PFSK-1 (cell line): ENCODE measurements at regions not wholly inside any gene's neighbourhood (a gene's known extent, or its start where the extent isn't known, plus 50 kb on each side); places are given as distances from the start of the nearest gene placed in this dataset.

ENCODE experiments used
- FOXP2 ChIP-seq: optimal IDR thresholded peaks from 2 replicates; pipeline ENCODE3; 2011; ENCODE audit warnings: borderline replicate concordance, control low read depth, inconsistent platforms; ENCODE audit not compliant: insufficient read depth; ENCODE audit errors: extremely low read length, extremely low read depth
- POLR2AphosphoS5 ChIP-seq: IDR thresholded peaks from 2 replicates; pipeline ENCODE4 v1.6.1; 2012; ENCODE audit warnings: low read depth, mild to moderate bottlenecking, control low read depth, low read length, moderate library complexity
- REST ChIP-seq, 2 experiments: IDR thresholded peaks; 2 replicates each; pipeline versions ENCODE4 v1.6.1 to v1.8.0; 2011 to 2012; ENCODE audit warnings: low read depth in 2 of 2, low read length in 2 of 2, control low read depth in 1 of 2, inconsistent platforms in 1 of 2, mild to moderate bottlenecking in 1 of 2, moderate library complexity in 1 of 2; ENCODE audit not compliant: insufficient read depth in 1 of 2
- SIN3A ChIP-seq: IDR thresholded peaks from 2 replicates; pipeline ENCODE4 v1.6.1; 2012; ENCODE audit warnings: mild to moderate bottlenecking, low read length, moderate library complexity, borderline replicate concordance; ENCODE audit not compliant: insufficient read depth
- TAF1 ChIP-seq: IDR thresholded peaks from 2 replicates; pipeline ENCODE4 v1.6.1; 2012; ENCODE audit warnings: low read length, control low read depth, borderline replicate concordance; ENCODE audit not compliant: insufficient read depth

GRCh38 chr17:14693382-14693781, 392.5 kb downstream of the HS3ST3B1 start:
- TF ChIP-seq TAF1 (no peak), SIN3A (no peak), FOXP2 (no peak), REST (IDR thresholded peaks at IDR 0.05; ENCODE audit: insufficient read depth in 1 of 2, low read depth in 2 of 2, low read length in 2 of 2) (no peak), POLR2AphosphoS5 (no peak)

DNA sequence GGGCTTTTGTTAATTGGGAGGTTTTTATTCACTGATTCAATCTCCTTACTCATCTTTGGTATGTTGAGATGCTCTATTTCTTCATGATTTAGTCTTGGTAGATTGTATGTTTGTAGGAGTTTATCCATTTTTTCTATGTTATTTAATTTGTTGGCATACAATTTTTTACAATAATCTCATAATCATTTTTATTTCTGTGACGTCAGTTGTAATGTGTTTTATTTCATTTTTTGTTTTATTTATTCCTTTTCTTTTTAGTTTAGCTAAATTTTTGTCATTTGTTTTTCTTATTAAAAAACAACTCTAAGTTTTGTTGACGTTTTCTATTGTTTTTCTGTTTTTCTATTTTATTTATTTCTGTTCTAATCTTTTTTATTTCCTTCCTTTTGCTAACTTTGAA, 389.8 kb downstream of the HS3ST3B1 start:
- TF ChIP-seq TAF1, result no peak
- no peak for TF ChIP-seq SIN3A
- TF ChIP-seq POLR2AphosphoS5, result no peak
- TF ChIP-seq FOXP2, result no peak
- TF ChIP-seq REST (IDR thresholded peaks at IDR 0.05; ENCODE audit: insufficient read depth in 1 of 2, low read depth in 2 of 2, low read length in 2 of 2), result no peak

DNA sequence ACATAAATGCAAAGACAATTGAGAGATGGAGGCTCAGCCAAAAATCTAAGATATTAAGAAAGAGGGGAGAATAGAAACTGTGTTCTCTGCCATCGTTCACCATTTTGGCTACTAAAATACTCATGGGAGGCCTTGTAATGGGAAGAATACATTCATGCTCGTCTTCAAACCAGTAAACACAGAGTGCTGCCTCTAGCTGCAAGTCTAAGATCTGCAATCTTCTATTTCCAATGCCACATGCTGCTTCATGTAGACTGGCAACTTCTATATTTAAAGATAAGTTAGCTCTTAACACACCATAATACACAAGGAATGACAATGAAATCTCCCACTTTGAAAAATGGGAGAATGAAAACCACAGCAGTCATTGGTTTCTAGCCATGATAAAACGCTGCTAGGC, 387.3 kb downstream of the HS3ST3B1 start:
- TF ChIP-seq POLR2AphosphoS5 (no peak), SIN3A (no peak), TAF1 (no peak), REST (IDR thresholded peaks at IDR 0.05; ENCODE audit: insufficient read depth in 1 of 2, low read depth in 2 of 2, low read length in 2 of 2) (no peak), FOXP2 (no peak)

GRCh38 chr17:14672830-14673229, 371.9 kb downstream of the HS3ST3B1 start:
- no peak for TF ChIP-seq TAF1
- no peak for TF ChIP-seq REST (IDR thresholded peaks at IDR 0.05; ENCODE audit: insufficient read depth in 1 of 2, low read depth in 2 of 2, low read length in 2 of 2)
- no peak for TF ChIP-seq SIN3A
- TF ChIP-seq FOXP2, result no peak
- TF ChIP-seq POLR2AphosphoS5, result no peak

GRCh38 chr17:14670861-14671260, 370.0 kb downstream of the HS3ST3B1 start:
- no peak for TF ChIP-seq FOXP2
- TF ChIP-seq SIN3A, result no peak
- no peak for TF ChIP-seq REST (IDR thresholded peaks at IDR 0.05; ENCODE audit: insufficient read depth in 1 of 2, low read depth in 2 of 2, low read length in 2 of 2)
- TF ChIP-seq POLR2AphosphoS5, result no peak
- TF ChIP-seq TAF1, result no peak
